ENCODE measurements at regions not wholly inside any gene's neighbourhood (a gene's known extent, or its start where the extent isn't known, plus 50 kb on each side); places are given as distances from the start of the nearest gene placed in this dataset.

GRCh38 chr9:35540315-35540714 lies 50.4 kb downstream of the RUSC2 start:
- Histone ChIP-seq H3K4me3 (ENCODE audit: low read depth in 1 of 3, low read length in 3 of 3) (no peak overlapping the region), H3K27me3 (ENCODE audit: control insufficient read depth in 3 of 3, insufficient read depth in 3 of 3, low read length in 3 of 3) (no peaks in the 10 kb centered on the region), H3K4me1 (ENCODE audit: control insufficient read depth in 3 of 3, insufficient read depth in 2 of 3, low read depth in 1 of 3, low read length in 2 of 3) (peaks cover 0 to 15% (median 0%) of the 10 kb centered on the region in 3 donors), H3K36me3 (ENCODE audit: control insufficient read depth in 3 of 3, insufficient read depth in 2 of 3, low read depth in 1 of 3, low read length in 3 of 3) (peaks cover 0 to 2% (median 0%) of the 10 kb centered on the region in 3 donors), H3K27ac (ENCODE audit: low read depth in 1 of 3, low read length in 2 of 3) (no peak overlapping the region), H3K9me3 (ENCODE audit: control insufficient read depth in 2 of 2, insufficient read depth in 1 of 2, low read depth in 1 of 2, low read length in 1 of 2) (no peaks in the 10 kb centered on the region)
- DNase-seq (no peak), FAIRE-seq (no peak)
- 68 to 88% (median 82%) methylated on average over 2 of the region's 2 CpGs for WGBS, 3 donors

GRCh38 chr9:35546853-35547252 lies 56.9 kb downstream of the RUSC2 start:
- Histone ChIP-seq H3K4me1 (ENCODE audit: control insufficient read depth in 3 of 3, insufficient read depth in 2 of 3, low read depth in 1 of 3, low read length in 2 of 3) (no peaks in the 10 kb centered on the region), H3K4me3 (ENCODE audit: low read depth in 1 of 3, low read length in 3 of 3) (no peak overlapping the region), H3K9me3 (ENCODE audit: control insufficient read depth in 2 of 2, insufficient read depth in 1 of 2, low read depth in 1 of 2, low read length in 1 of 2) (no peaks in the 10 kb centered on the region), H3K27ac (ENCODE audit: low read depth in 1 of 3, low read length in 2 of 3) (no peak overlapping the region), H3K36me3 (ENCODE audit: control insufficient read depth in 3 of 3, insufficient read depth in 2 of 3, low read depth in 1 of 3, low read length in 3 of 3) (peaks cover 0 to 27% (median 0%) of the 10 kb centered on the region in 3 donors), H3K27me3 (ENCODE audit: control insufficient read depth in 3 of 3, insufficient read depth in 3 of 3, low read length in 3 of 3) (no peaks in the 10 kb centered on the region)
- FAIRE-seq (no peak), DNase-seq (no peak)
- WGBS, 3 donors, result 89 to 92% (median 91%) methylated on average over 6 of the region's 6 CpGs

- H3K27ac ChIP-seq (ENCODE audit: low read depth in 1 of 3, low read length in 2 of 3), result no peak overlapping the region
- DNase-seq (no peak), FAIRE-seq (no peak)
- no peaks in the 10 kb centered on the region for H3K9me3 ChIP-seq (ENCODE audit: control insufficient read depth in 2 of 2, insufficient read depth in 1 of 2, low read depth in 1 of 2, low read length in 1 of 2)
- 89 to 99% (median 95%) methylated on average over 15 to 16 of the region's 16 CpGs for WGBS, 3 donors
- H3K4me1 ChIP-seq (ENCODE audit: control insufficient read depth in 3 of 3, insufficient read depth in 2 of 3, low read depth in 1 of 3, low read length in 2 of 3), result no peaks in the 10 kb centered on the region
- H3K27me3 ChIP-seq (ENCODE audit: control insufficient read depth in 3 of 3, insufficient read depth in 3 of 3, low read length in 3 of 3), result no peaks in the 10 kb centered on the region
- peaks cover 0 to 27% (median 0%) of the 10 kb centered on the region in 3 donors for H3K36me3 ChIP-seq (ENCODE audit: control insufficient read depth in 3 of 3, insufficient read depth in 2 of 3, low read depth in 1 of 3, low read length in 3 of 3)
- H3K4me3 ChIP-seq (ENCODE audit: low read depth in 1 of 3, low read length in 3 of 3), result no peak overlapping the region
Observed at GRCh38 chr9:35547889-35548418, 57.1 kb upstream of the TESK1 start.

- H3K36me3 ChIP-seq (ENCODE audit: control insufficient read depth in 3 of 3, insufficient read depth in 2 of 3, low read depth in 1 of 3, low read length in 3 of 3), result peaks cover 0 to 27% (median 0%) of the 10 kb centered on the region in 3 donors
- H3K27ac ChIP-seq (ENCODE audit: low read depth in 1 of 3, low read length in 2 of 3), result no peak overlapping the region
- WGBS, 3 donors, result 83 to 100% (median 85%) methylated on average over 1 of the region's 1 CpG
- no peak for FAIRE-seq
- DNase-seq, result no peak
- no peaks in the 10 kb centered on the region for H3K27me3 ChIP-seq (ENCODE audit: control insufficient read depth in 3 of 3, insufficient read depth in 3 of 3, low read length in 3 of 3)
- no peak overlapping the region for H3K4me3 ChIP-seq (ENCODE audit: low read depth in 1 of 3, low read length in 3 of 3)
- peaks cover 0 to 1% (median 0%) of the 10 kb centered on the region in 3 donors for H3K4me1 ChIP-seq (ENCODE audit: control insufficient read depth in 3 of 3, insufficient read depth in 2 of 3, low read depth in 1 of 3, low read length in 2 of 3)
- H3K9me3 ChIP-seq (ENCODE audit: control insufficient read depth in 2 of 2, insufficient read depth in 1 of 2, low read depth in 1 of 2, low read length in 1 of 2), result no peaks in the 10 kb centered on the region
Observed at GRCh38 chr9:35548571-35548970, 56.5 kb upstream of the TESK1 start.

- DNase-seq, result no peak
- Histone ChIP-seq H3K4me1 (ENCODE audit: control insufficient read depth in 3 of 3, insufficient read depth in 2 of 3, low read depth in 1 of 3, low read length in 2 of 3) (peaks cover 0 to 7% (median 0%) of the 10 kb centered on the region in 3 donors), H3K36me3 (ENCODE audit: control insufficient read depth in 3 of 3, insufficient read depth in 2 of 3, low read depth in 1 of 3, low read length in 3 of 3) (peaks cover 0 to 27% (median 0%) of the 10 kb centered on the region in 3 donors), H3K9me3 (ENCODE audit: control insufficient read depth in 2 of 2, insufficient read depth in 1 of 2, low read depth in 1 of 2, low read length in 1 of 2) (no peaks in the 10 kb centered on the region), H3K4me3 (ENCODE audit: low read depth in 1 of 3, low read length in 3 of 3) (no peak overlapping the region), H3K27ac (ENCODE audit: low read depth in 1 of 3, low read length in 2 of 3) (no peak overlapping the region), H3K27me3 (ENCODE audit: control insufficient read depth in 3 of 3, insufficient read depth in 3 of 3, low read length in 3 of 3) (no peaks in the 10 kb centered on the region)
- 70 to 87% (median 79%) methylated on average over 4 of the region's 4 CpGs for WGBS, 3 donors
- no peak for FAIRE-seq
Observed at GRCh38 chr9:35549441-35549840, 55.6 kb upstream of the TESK1 start.

- Histone ChIP-seq H3K4me3 (ENCODE audit: low read depth in 1 of 3, low read length in 3 of 3) (no peak overlapping the region), H3K36me3 (ENCODE audit: control insufficient read depth in 3 of 3, insufficient read depth in 2 of 3, low read depth in 1 of 3, low read length in 3 of 3) (peaks cover 0 to 37% (median 0%) of the 10 kb centered on the region in 3 donors), H3K27ac (ENCODE audit: low read depth in 1 of 3, low read length in 2 of 3) (no peak overlapping the region), H3K4me1 (ENCODE audit: control insufficient read depth in 3 of 3, insufficient read depth in 2 of 3, low read depth in 1 of 3, low read length in 2 of 3) (peaks cover 0 to 21% (median 0%) of the 10 kb centered on the region in 3 donors), H3K9me3 (ENCODE audit: control insufficient read depth in 2 of 2, insufficient read depth in 1 of 2, low read depth in 1 of 2, low read length in 1 of 2) (no peaks in the 10 kb centered on the region), H3K27me3 (ENCODE audit: control insufficient read depth in 3 of 3, insufficient read depth in 3 of 3, low read length in 3 of 3) (no peaks in the 10 kb centered on the region)
- WGBS, 3 donors, result 84 to 91% (median 86%) methylated on average over 4 of the region's 4 CpGs
- no peak for FAIRE-seq
- no peak for DNase-seq
Observed at GRCh38 chr9:35552376-35552775, 52.7 kb upstream of the TESK1 start.

- H3K27ac ChIP-seq (ENCODE audit: low read depth in 1 of 3, low read length in 2 of 3), result peak overlapping the region in 1 of 3 donors; percentile 21
Observed at GRCh38 chr9:35552837-35553236, 52.2 kb upstream of the TESK1 start.

GRCh38 chr9:35553670-35554543 lies 51.2 kb upstream of the TESK1 start:
- Histone ChIP-seq H3K27ac (ENCODE audit: low read depth in 1 of 3, low read length in 2 of 3) (peak overlapping the region in 1 of 3 donors; percentile 19), H3K36me3 (ENCODE audit: control insufficient read depth in 3 of 3, insufficient read depth in 2 of 3, low read depth in 1 of 3, low read length in 3 of 3) (peaks cover 0 to 39% (median 0%) of the 10 kb centered on the region in 3 donors), H3K4me1 (ENCODE audit: control insufficient read depth in 3 of 3, insufficient read depth in 2 of 3, low read depth in 1 of 3, low read length in 2 of 3) (peaks cover 0 to 22% (median 0%) of the 10 kb centered on the region in 3 donors), H3K9me3 (ENCODE audit: control insufficient read depth in 2 of 2, insufficient read depth in 1 of 2, low read depth in 1 of 2, low read length in 1 of 2) (no peaks in the 10 kb centered on the region), H3K27me3 (ENCODE audit: control insufficient read depth in 3 of 3, insufficient read depth in 3 of 3, low read length in 3 of 3) (no peaks in the 10 kb centered on the region), H3K4me3 (ENCODE audit: low read depth in 1 of 3, low read length in 3 of 3) (no peak overlapping the region)
- DNase-seq (peak; percentile 56 to 80), FAIRE-seq (no peak)
- 20 to 25% (median 24%) methylated on average over 12 of the region's 12 CpGs for WGBS, 3 donors

More at GRCh38 chr9:35552837-35553236, 52.2 kb upstream of the TESK1 start:
- H3K27me3 ChIP-seq (ENCODE audit: control insufficient read depth in 3 of 3, insufficient read depth in 3 of 3, low read length in 3 of 3), result no peaks in the 10 kb centered on the region
- WGBS, 3 donors, result 66 to 74% (median 70%) methylated on average over 3 of the region's 3 CpGs
- H3K4me3 ChIP-seq (ENCODE audit: low read depth in 1 of 3, low read length in 3 of 3), result no peak overlapping the region
- peaks cover 0 to 22% (median 0%) of the 10 kb centered on the region in 3 donors for H3K4me1 ChIP-seq (ENCODE audit: control insufficient read depth in 3 of 3, insufficient read depth in 2 of 3, low read depth in 1 of 3, low read length in 2 of 3)
- H3K9me3 ChIP-seq (ENCODE audit: control insufficient read depth in 2 of 2, insufficient read depth in 1 of 2, low read depth in 1 of 2, low read length in 1 of 2), result no peaks in the 10 kb centered on the region
- FAIRE-seq, result no peak
- DNase-seq, result no peak
- H3K36me3 ChIP-seq (ENCODE audit: control insufficient read depth in 3 of 3, insufficient read depth in 2 of 3, low read depth in 1 of 3, low read length in 3 of 3), result peaks cover 0 to 37% (median 0%) of the 10 kb centered on the region in 3 donors
